ENCODE measurements at regions not wholly inside any gene's neighbourhood (a gene's known extent, or its start where the extent isn't known, plus 50 kb on each side); places are given as distances from the start of the nearest gene placed in this dataset.

GRCh38 chr1:70915258-70916033 lies 132.2 kb downstream of the PTGER3 start:
- Histone ChIP-seq H3K27me3 (no peaks in the 10 kb centered on the region), H3K4me3 (no peak overlapping the region), H3K9me3 (no peaks in the 10 kb centered on the region), H3K36me3 (no peaks in the 10 kb centered on the region), H3K27ac (peak overlapping the region; percentile 42 to 68), H3K4me1 (peaks cover 0 to 6% of the 10 kb centered on the region in 2 donors)
- intact Hi-C loops (cut with DNase I; ENCODE audit: low total_unique reads): no loop called here
- DNase-seq: no peak
- TF ChIP-seq, protein P1, sequence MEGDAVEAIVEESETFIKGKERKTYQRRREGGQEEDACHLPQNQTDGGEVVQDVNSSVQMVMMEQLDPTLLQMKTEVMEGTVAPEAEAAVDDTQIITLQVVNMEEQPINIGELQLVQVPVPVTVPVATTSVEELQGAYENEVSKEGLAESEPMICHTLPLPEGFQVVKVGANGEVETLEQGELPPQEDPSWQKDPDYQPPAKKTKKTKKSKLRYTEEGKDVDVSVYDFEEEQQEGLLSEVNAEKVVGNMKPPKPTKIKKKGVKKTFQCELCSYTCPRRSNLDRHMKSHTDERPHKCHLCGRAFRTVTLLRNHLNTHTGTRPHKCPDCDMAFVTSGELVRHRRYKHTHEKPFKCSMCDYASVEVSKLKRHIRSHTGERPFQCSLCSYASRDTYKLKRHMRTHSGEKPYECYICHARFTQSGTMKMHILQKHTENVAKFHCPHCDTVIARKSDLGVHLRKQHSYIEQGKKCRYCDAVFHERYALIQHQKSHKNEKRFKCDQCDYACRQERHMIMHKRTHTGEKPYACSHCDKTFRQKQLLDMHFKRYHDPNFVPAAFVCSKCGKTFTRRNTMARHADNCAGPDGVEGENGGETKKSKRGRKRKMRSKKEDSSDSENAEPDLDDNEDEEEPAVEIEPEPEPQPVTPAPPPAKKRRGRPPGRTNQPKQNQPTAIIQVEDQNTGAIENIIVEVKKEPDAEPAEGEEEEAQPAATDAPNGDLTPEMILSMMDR (IDR thresholded peaks at IDR 0.05): no peak
- no peak for TF ChIP-seq POLR2A (IDR thresholded peaks at IDR 0.05)

- DNase-seq: no peak
- Histone ChIP-seq H3K4me1 (peaks cover 0 to 6% of the 10 kb centered on the region in 2 donors), H3K27me3 (no peaks in the 10 kb centered on the region), H3K27ac (peak overlapping the region; percentile 42 to 68), H3K9me3 (no peaks in the 10 kb centered on the region), H3K4me3 (no peak overlapping the region), H3K36me3 (no peaks in the 10 kb centered on the region)
- no peak for TF ChIP-seq POLR2A (IDR thresholded peaks at IDR 0.05)
- TF ChIP-seq, protein P1 (IDR thresholded peaks at IDR 0.05): no peak
- intact Hi-C loops (cut with DNase I; ENCODE audit: low total_unique reads): no loop called here
Measured at GRCh38 chr1:70916034-70916427, 131.6 kb downstream of the PTGER3 start.

DNA sequence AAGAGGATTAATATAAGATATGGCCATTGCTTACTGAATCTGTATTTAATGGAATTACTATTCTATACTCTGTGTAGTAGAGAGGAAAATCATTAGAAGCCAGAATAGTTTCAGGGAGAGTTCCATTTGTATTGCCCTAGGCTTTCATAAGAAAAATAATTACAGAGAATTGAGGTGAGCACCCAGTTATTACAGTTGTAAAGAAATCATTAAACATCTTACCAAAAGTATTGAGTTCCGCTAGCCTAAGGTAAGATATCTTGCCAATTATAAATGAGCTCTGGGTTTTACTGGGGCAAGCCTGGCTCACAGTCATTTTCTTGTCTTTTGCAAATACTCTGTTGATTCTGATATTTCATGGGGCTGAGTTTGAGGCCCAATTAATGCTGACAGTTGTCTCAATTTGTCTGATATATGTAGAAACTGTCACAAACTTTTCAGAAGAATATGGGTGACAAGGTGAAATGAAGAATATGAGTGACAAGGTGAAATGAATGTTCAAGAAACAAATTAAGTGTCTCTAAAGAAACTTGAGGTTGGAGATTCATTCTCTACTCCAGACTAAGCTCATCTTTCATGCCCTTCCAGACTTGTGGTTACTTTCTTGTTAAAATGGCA lies 127.8 kb downstream of the PTGER3 start:
- TF ChIP-seq, protein P1 (IDR thresholded peaks at IDR 0.05): no peak
- TF ChIP-seq POLR2A (IDR thresholded peaks at IDR 0.05): no peak
- intact Hi-C loops (cut with DNase I; ENCODE audit: low total_unique reads): no loop called here
- Histone ChIP-seq H3K4me3 (no peak overlapping the region), H3K36me3 (no peaks in the 10 kb centered on the region), H3K9me3 (peaks cover 0 to 5% of the 10 kb centered on the region in 2 donors), H3K4me1 (peaks cover 0 to 6% of the 10 kb centered on the region in 2 donors), H3K27me3 (no peaks in the 10 kb centered on the region), H3K27ac (no peak overlapping the region)
- no peak for DNase-seq
